ENCODE measurements at regions not wholly inside any gene's neighbourhood (a gene's known extent, or its start where the extent isn't known, plus 50 kb on each side); places are given as distances from the start of the nearest gene placed in this dataset.

GRCh38 chr21:35743571-35743970, 316.8 kb downstream of the SETD4 start:
- Histone ChIP-seq H3K27me3 (ENCODE audit: control insufficient read depth, insufficient read depth, low read length) (no peaks in the 10 kb centered on the region), H3K9me3 (ENCODE audit: control insufficient read depth, insufficient read depth, low read depth, low read length) (peaks cover 13% of the 10 kb centered on the region), H3K36me3 (ENCODE audit: control insufficient read depth, insufficient read depth, low read length) (no peaks in the 10 kb centered on the region), H3K4me1 (ENCODE audit: control insufficient read depth, insufficient read depth, low read length) (no peaks in the 10 kb centered on the region), H3K9ac (ENCODE audit: low read length) (no peak overlapping the region), H3K27ac (ENCODE audit: low read depth, low read length) (no peak overlapping the region), H3K4me3 (ENCODE audit: low read depth, low read length) (no peak overlapping the region)

- Histone ChIP-seq H3K27ac (ENCODE audit: low read depth, low read length) (no peak overlapping the region), H3K4me1 (ENCODE audit: control insufficient read depth, insufficient read depth, low read length) (no peaks in the 10 kb centered on the region), H3K9ac (ENCODE audit: low read length) (no peak overlapping the region), H3K36me3 (ENCODE audit: control insufficient read depth, insufficient read depth, low read length) (no peaks in the 10 kb centered on the region), H3K27me3 (ENCODE audit: control insufficient read depth, insufficient read depth, low read length) (no peaks in the 10 kb centered on the region), H3K4me3 (ENCODE audit: low read depth, low read length) (no peak overlapping the region), H3K9me3 (ENCODE audit: control insufficient read depth, insufficient read depth, low read depth, low read length) (peaks cover 23% of the 10 kb centered on the region)
Measured at GRCh38 chr21:35738347-35738961, 321.9 kb downstream of the SETD4 start.

- H3K27me3 ChIP-seq (ENCODE audit: control insufficient read depth, insufficient read depth, low read length): no peaks in the 10 kb centered on the region
- no peak overlapping the region for H3K9ac ChIP-seq (ENCODE audit: low read length)
- H3K36me3 ChIP-seq (ENCODE audit: control insufficient read depth, insufficient read depth, low read length): no peaks in the 10 kb centered on the region
- no peak overlapping the region for H3K27ac ChIP-seq (ENCODE audit: low read depth, low read length)
- peaks cover 23% of the 10 kb centered on the region for H3K9me3 ChIP-seq (ENCODE audit: control insufficient read depth, insufficient read depth, low read depth, low read length)
- H3K4me1 ChIP-seq (ENCODE audit: control insufficient read depth, insufficient read depth, low read length): no peaks in the 10 kb centered on the region
- H3K4me3 ChIP-seq (ENCODE audit: low read depth, low read length): no peak overlapping the region
Measured at GRCh38 chr21:35737899-35738346, 322.4 kb downstream of the SETD4 start.

GRCh38 chr21:35737449-35737848, 322.9 kb downstream of the SETD4 start:
- H3K27ac ChIP-seq (ENCODE audit: low read depth, low read length): no peak overlapping the region
- no peak overlapping the region for H3K4me3 ChIP-seq (ENCODE audit: low read depth, low read length)
- H3K27me3 ChIP-seq (ENCODE audit: control insufficient read depth, insufficient read depth, low read length): no peaks in the 10 kb centered on the region
- H3K36me3 ChIP-seq (ENCODE audit: control insufficient read depth, insufficient read depth, low read length): no peaks in the 10 kb centered on the region
- peaks cover 23% of the 10 kb centered on the region for H3K9me3 ChIP-seq (ENCODE audit: control insufficient read depth, insufficient read depth, low read depth, low read length)
- no peaks in the 10 kb centered on the region for H3K4me1 ChIP-seq (ENCODE audit: control insufficient read depth, insufficient read depth, low read length)
- no peak overlapping the region for H3K9ac ChIP-seq (ENCODE audit: low read length)

- Histone ChIP-seq H3K4me1 (ENCODE audit: control insufficient read depth, insufficient read depth, low read length) (no peaks in the 10 kb centered on the region), H3K27ac (ENCODE audit: low read depth, low read length) (no peak overlapping the region), H3K9ac (ENCODE audit: low read length) (no peak overlapping the region), H3K4me3 (ENCODE audit: low read depth, low read length) (no peak overlapping the region), H3K9me3 (ENCODE audit: control insufficient read depth, insufficient read depth, low read depth, low read length) (peaks cover 10% of the 10 kb centered on the region; the same call in 1 of the 2 replicates), H3K36me3 (ENCODE audit: control insufficient read depth, insufficient read depth, low read length) (no peaks in the 10 kb centered on the region), H3K27me3 (ENCODE audit: control insufficient read depth, insufficient read depth, low read length) (no peaks in the 10 kb centered on the region)
Measured at GRCh38 chr21:35732788-35733187, 327.5 kb downstream of the SETD4 start.

GRCh38 chr21:35730325-35730724, 330.0 kb downstream of the SETD4 start:
- H3K9me3 ChIP-seq (ENCODE audit: control insufficient read depth, insufficient read depth, low read depth, low read length): no peaks in the 10 kb centered on the region
- no peaks in the 10 kb centered on the region for H3K27me3 ChIP-seq (ENCODE audit: control insufficient read depth, insufficient read depth, low read length)
- no peak overlapping the region for H3K27ac ChIP-seq (ENCODE audit: low read depth, low read length)
- no peaks in the 10 kb centered on the region for H3K4me1 ChIP-seq (ENCODE audit: control insufficient read depth, insufficient read depth, low read length)
- H3K4me3 ChIP-seq (ENCODE audit: low read depth, low read length): no peak overlapping the region
- H3K36me3 ChIP-seq (ENCODE audit: control insufficient read depth, insufficient read depth, low read length): no peaks in the 10 kb centered on the region
- H3K9ac ChIP-seq (ENCODE audit: low read length): no peak overlapping the region

- Histone ChIP-seq H3K9ac (ENCODE audit: low read length) (no peak overlapping the region), H3K9me3 (ENCODE audit: control insufficient read depth, insufficient read depth, low read depth, low read length) (no peaks in the 10 kb centered on the region), H3K27me3 (ENCODE audit: control insufficient read depth, insufficient read depth, low read length) (no peaks in the 10 kb centered on the region), H3K4me3 (ENCODE audit: low read depth, low read length) (no peak overlapping the region), H3K36me3 (ENCODE audit: control insufficient read depth, insufficient read depth, low read length) (no peaks in the 10 kb centered on the region), H3K27ac (ENCODE audit: low read depth, low read length) (no peak overlapping the region), H3K4me1 (ENCODE audit: control insufficient read depth, insufficient read depth, low read length) (no peaks in the 10 kb centered on the region)
Measured at GRCh38 chr21:35727830-35728229, 332.5 kb downstream of the SETD4 start.

- no peaks in the 10 kb centered on the region for H3K36me3 ChIP-seq (ENCODE audit: control insufficient read depth, insufficient read depth, low read length)
- no peak overlapping the region for H3K9ac ChIP-seq (ENCODE audit: low read length)
- no peaks in the 10 kb centered on the region for H3K27me3 ChIP-seq (ENCODE audit: control insufficient read depth, insufficient read depth, low read length)
Measured at GRCh38 chr21:35724156-35724555, 336.2 kb downstream of the SETD4 start.

GRCh38 chr21:35721701-35722100, 338.6 kb downstream of the SETD4 start:
- no peaks in the 10 kb centered on the region; the same call in 1 of the 2 replicates for H3K4me1 ChIP-seq (ENCODE audit: control insufficient read depth, insufficient read depth, low read length)
- no peak overlapping the region for H3K9ac ChIP-seq (ENCODE audit: low read length)
- H3K4me3 ChIP-seq (ENCODE audit: low read depth, low read length): no peak overlapping the region
- no peak overlapping the region for H3K27ac ChIP-seq (ENCODE audit: low read depth, low read length)
- peaks cover 5% of the 10 kb centered on the region; the same call in 1 of the 2 replicates for H3K27me3 ChIP-seq (ENCODE audit: control insufficient read depth, insufficient read depth, low read length)
- H3K36me3 ChIP-seq (ENCODE audit: control insufficient read depth, insufficient read depth, low read length): no peaks in the 10 kb centered on the region
- peaks cover 11% of the 10 kb centered on the region; the same call in 1 of the 2 replicates for H3K9me3 ChIP-seq (ENCODE audit: control insufficient read depth, insufficient read depth, low read depth, low read length)

More at GRCh38 chr21:35724156-35724555, 336.2 kb downstream of the SETD4 start:
- Histone ChIP-seq H3K9me3 (ENCODE audit: control insufficient read depth, insufficient read depth, low read depth, low read length) (peaks cover 11% of the 10 kb centered on the region; the same call in 1 of the 2 replicates), H3K4me1 (ENCODE audit: control insufficient read depth, insufficient read depth, low read length) (no peaks in the 10 kb centered on the region), H3K27ac (ENCODE audit: low read depth, low read length) (no peak overlapping the region), H3K4me3 (ENCODE audit: low read depth, low read length) (no peak overlapping the region)

- Histone ChIP-seq H3K4me1 (ENCODE audit: control insufficient read depth, insufficient read depth, low read length) (no peaks in the 10 kb centered on the region; the same call in 1 of the 2 replicates), H3K9me3 (ENCODE audit: control insufficient read depth, insufficient read depth, low read depth, low read length) (peaks cover 11% of the 10 kb centered on the region; the same call in 1 of the 2 replicates), H3K4me3 (ENCODE audit: low read depth, low read length) (no peak overlapping the region), H3K27me3 (ENCODE audit: control insufficient read depth, insufficient read depth, low read length) (peaks cover 17% of the 10 kb centered on the region; the same call in 1 of the 2 replicates), H3K36me3 (ENCODE audit: control insufficient read depth, insufficient read depth, low read length) (no peaks in the 10 kb centered on the region), H3K9ac (ENCODE audit: low read length) (no peak overlapping the region), H3K27ac (ENCODE audit: low read depth, low read length) (no peak overlapping the region)
Measured at GRCh38 chr21:35720208-35720731, 340.1 kb downstream of the SETD4 start.

GRCh38 chr21:35719080-35719479, 341.2 kb downstream of the SETD4 start:
- H3K27me3 ChIP-seq (ENCODE audit: control insufficient read depth, insufficient read depth, low read length): peaks cover 26% of the 10 kb centered on the region
- no peak overlapping the region for H3K9ac ChIP-seq (ENCODE audit: low read length)
- no peak overlapping the region for H3K4me3 ChIP-seq (ENCODE audit: low read depth, low read length)
- H3K36me3 ChIP-seq (ENCODE audit: control insufficient read depth, insufficient read depth, low read length): no peaks in the 10 kb centered on the region
- no peaks in the 10 kb centered on the region; the same call in 1 of the 2 replicates for H3K4me1 ChIP-seq (ENCODE audit: control insufficient read depth, insufficient read depth, low read length)
- peaks cover 11% of the 10 kb centered on the region; the same call in 1 of the 2 replicates for H3K9me3 ChIP-seq (ENCODE audit: control insufficient read depth, insufficient read depth, low read depth, low read length)
- H3K27ac ChIP-seq (ENCODE audit: low read depth, low read length): no peak overlapping the region
